ENCODE measurements at regions not wholly inside any gene's neighbourhood (a gene's known extent, or its start where the extent isn't known, plus 50 kb on each side); places are given as distances from the start of the nearest gene placed in this dataset.

DNA sequence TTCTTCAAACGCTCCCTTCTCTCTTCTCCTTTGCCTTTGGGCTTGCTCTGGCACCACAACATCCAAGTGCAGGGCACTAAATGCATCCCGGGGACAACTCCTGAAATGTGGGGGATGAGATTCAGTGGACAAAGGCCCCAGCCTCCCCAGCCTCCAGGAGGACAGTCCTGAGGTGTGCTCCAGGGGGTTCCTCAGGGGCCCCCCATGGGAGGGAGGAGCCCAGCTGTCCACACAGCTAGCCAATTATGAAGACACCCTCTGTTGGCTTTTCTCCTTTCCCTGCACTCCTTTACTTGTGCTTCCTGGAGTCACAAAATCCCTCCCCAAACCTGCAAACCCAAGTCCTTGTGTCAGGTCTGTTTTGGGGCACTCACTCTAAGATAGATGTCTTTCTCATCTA, 735.4 kb downstream of the PTPRU start:
- DNase-seq (ENCODE audit: low read depth), result no peak
- no peak overlapping the region for H3K4me3 ChIP-seq (ENCODE audit: low read depth, low read length)

GRCh38 chr1:29970747-29971325, 734.5 kb downstream of the PTPRU start:
- no peak overlapping the region for H3K4me3 ChIP-seq (ENCODE audit: low read depth, low read length)
- DNase-seq (ENCODE audit: low read depth), result no peak
- TF ChIP-seq MYC (IDR thresholded peaks at IDR 0.05; ENCODE audit: low read depth, low read length), result no peak
- TF ChIP-seq MAX (IDR thresholded peaks at IDR 0.05; ENCODE audit: low read depth, low read length), result no peak
- TF ChIP-seq, protein P1, sequence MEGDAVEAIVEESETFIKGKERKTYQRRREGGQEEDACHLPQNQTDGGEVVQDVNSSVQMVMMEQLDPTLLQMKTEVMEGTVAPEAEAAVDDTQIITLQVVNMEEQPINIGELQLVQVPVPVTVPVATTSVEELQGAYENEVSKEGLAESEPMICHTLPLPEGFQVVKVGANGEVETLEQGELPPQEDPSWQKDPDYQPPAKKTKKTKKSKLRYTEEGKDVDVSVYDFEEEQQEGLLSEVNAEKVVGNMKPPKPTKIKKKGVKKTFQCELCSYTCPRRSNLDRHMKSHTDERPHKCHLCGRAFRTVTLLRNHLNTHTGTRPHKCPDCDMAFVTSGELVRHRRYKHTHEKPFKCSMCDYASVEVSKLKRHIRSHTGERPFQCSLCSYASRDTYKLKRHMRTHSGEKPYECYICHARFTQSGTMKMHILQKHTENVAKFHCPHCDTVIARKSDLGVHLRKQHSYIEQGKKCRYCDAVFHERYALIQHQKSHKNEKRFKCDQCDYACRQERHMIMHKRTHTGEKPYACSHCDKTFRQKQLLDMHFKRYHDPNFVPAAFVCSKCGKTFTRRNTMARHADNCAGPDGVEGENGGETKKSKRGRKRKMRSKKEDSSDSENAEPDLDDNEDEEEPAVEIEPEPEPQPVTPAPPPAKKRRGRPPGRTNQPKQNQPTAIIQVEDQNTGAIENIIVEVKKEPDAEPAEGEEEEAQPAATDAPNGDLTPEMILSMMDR (IDR thresholded peaks at IDR 0.05; ENCODE audit: low read depth, low read length), result no peak
- TF ChIP-seq POLR2A (IDR thresholded peaks at IDR 0.05; ENCODE audit: extremely low read depth, insufficient read length), result no peak

More for the DNA sequence above, 735.4 kb downstream of the PTPRU start:
- TF ChIP-seq MAX (IDR thresholded peaks at IDR 0.05; ENCODE audit: low read depth, low read length), result no peak
- TF ChIP-seq, protein P1 (IDR thresholded peaks at IDR 0.05; ENCODE audit: low read depth, low read length), result no peak
- no peak for TF ChIP-seq MYC (IDR thresholded peaks at IDR 0.05; ENCODE audit: low read depth, low read length)
- TF ChIP-seq POLR2A (IDR thresholded peaks at IDR 0.05; ENCODE audit: extremely low read depth, insufficient read length), result no peak

DNA sequence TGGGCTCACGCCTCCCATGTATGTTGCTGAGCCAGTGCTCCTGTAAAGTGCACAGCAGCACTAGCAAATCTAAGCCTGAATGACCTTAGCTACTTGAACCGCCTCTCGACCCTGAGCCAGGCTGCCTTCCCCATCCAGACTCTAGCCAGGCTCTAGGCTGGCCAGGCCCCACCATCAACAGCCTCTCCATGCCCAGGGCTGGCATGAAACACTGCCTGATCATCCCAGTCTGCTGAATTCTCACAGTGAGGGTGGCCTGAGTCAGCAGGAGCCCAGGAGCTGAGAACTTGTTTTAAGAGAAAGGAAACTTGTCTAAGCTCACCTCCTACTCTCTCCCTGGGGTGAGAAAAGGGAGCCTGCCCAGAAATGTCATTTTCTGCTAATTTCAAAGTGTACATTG, 733.3 kb downstream of the PTPRU start:
- DNase-seq (ENCODE audit: low read depth), result no peak
- no peak for TF ChIP-seq MAX (IDR thresholded peaks at IDR 0.05; ENCODE audit: low read depth, low read length)
- TF ChIP-seq, protein P1 (IDR thresholded peaks at IDR 0.05; ENCODE audit: low read depth, low read length), result no peak
- no peak for TF ChIP-seq MYC (IDR thresholded peaks at IDR 0.05; ENCODE audit: low read depth, low read length)
- TF ChIP-seq POLR2A (IDR thresholded peaks at IDR 0.05; ENCODE audit: extremely low read depth, insufficient read length), result no peak
- no peak overlapping the region for H3K4me3 ChIP-seq (ENCODE audit: low read depth, low read length)

- no peak overlapping the region for H3K4me3 ChIP-seq (ENCODE audit: low read depth, low read length)
- TF ChIP-seq MYC (IDR thresholded peaks at IDR 0.05; ENCODE audit: low read depth, low read length) (no peak), MAX (IDR thresholded peaks at IDR 0.05; ENCODE audit: low read depth, low read length) (no peak)
- no peak for DNase-seq (ENCODE audit: low read depth)
These were observed 730.9 kb downstream of the PTPRU start for GRCh38 chr1:29967261-29967660.

GRCh38 chr1:29966526-29967045, 730.3 kb downstream of the PTPRU start:
- TF ChIP-seq MAX (IDR thresholded peaks at IDR 0.05; ENCODE audit: low read depth, low read length), result no peak
- TF ChIP-seq, protein P1 (IDR thresholded peaks at IDR 0.05; ENCODE audit: low read depth, low read length), result no peak
- no peak for TF ChIP-seq MYC (IDR thresholded peaks at IDR 0.05; ENCODE audit: low read depth, low read length)
- no peak for TF ChIP-seq POLR2A (IDR thresholded peaks at IDR 0.05; ENCODE audit: extremely low read depth, insufficient read length)
- no peak overlapping the region for H3K4me3 ChIP-seq (ENCODE audit: low read depth, low read length)
- DNase-seq (ENCODE audit: low read depth), result no peak

DNA sequence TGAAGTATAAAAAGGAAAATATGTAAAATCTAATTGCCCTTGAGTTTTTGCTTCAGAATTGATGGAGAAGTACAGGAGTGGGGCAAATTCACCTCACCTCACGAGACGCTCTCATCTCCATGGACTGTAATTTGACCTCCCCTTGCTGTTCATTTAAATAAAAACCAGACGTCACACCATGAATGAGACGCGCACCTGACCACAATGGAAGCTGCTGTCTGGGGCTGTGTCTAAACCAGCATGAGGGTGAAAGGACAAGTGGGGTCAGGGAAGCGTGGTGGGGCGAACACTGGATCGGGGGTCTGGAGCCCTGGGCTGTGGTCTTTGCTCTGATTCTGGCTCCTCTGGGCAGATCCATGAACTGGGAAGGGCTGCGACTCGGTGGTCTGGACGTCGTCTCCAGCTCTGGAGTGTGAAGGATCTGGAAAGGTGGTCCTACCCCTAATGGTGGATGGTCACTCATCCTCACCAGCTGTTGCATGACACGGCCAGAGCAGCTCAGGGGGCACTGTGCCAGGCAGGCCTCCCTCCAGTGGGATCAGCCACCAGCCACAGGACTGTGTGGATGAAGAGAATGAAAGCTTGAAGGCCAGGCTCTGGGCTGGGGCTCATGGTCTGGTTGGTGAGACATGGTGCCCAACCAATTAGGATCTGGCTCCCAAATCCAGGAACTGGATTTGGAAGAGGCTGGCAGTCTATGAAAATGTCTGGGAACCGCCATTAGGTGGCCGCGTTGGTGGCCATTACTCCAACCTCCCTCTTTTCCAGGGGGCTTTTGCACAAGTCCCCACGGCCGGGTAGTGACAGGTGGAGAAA, 728.6 kb downstream of the PTPRU start:
- DNase-seq (ENCODE audit: low read depth), result no peak
- no peak overlapping the region for H3K4me3 ChIP-seq (ENCODE audit: low read depth, low read length)
- TF ChIP-seq MYC (IDR thresholded peaks at IDR 0.05; ENCODE audit: low read depth, low read length) (no peak), MAX (IDR thresholded peaks at IDR 0.05; ENCODE audit: low read depth, low read length) (no peak), POLR2A (IDR thresholded peaks at IDR 0.05; ENCODE audit: extremely low read depth, insufficient read length) (no peak)
- TF ChIP-seq, protein P1 (IDR thresholded peaks at IDR 0.05; ENCODE audit: low read depth, low read length), result no peak

All from NB4 (cell line).